HEK293 (cell line): ENCODE measurements at regions not wholly inside any gene's neighbourhood (a gene's known extent, or its start where the extent isn't known, plus 50 kb on each side); places are given as distances from the start of the nearest gene placed in this dataset.

Source experiments
- CTCF ChIA-PET: fragments of 350-600 bp; formaldehyde crosslinking; extraction: SDS; loops from one replicate; lab custom pipeline; 2021; ENCODE audit warnings: antibody characterized with exemption; lab: Yijun Ruan, JAX
- POLR2A ChIA-PET: fragments of 300-600 bp; formaldehyde crosslinking; extraction: SDS; loops from one replicate; lab custom pipeline; 2020; ENCODE audit warnings: antibody characterized with exemption, inconsistent platforms; lab: Yijun Ruan, JAX
- H3K27ac ChIP-seq: fragments of 200-500 bp; sonication (Bioruptor generic); 2 replicates; pipeline ENCODE4 v1.5.1; 2014; ENCODE audit warnings: low read depth, low read length, control low read depth, inconsistent platforms; ENCODE audit errors: extremely low read depth
- H3K36me3 ChIP-seq, 2 experiments: fragments of 200-500 bp in 1 of 2; sonication (Bioruptor generic) in 1 of 2; 1 replicate in 1 of 2; 2 replicates in 1 of 2; pipeline ENCODE4 v1.5.1; 2014 to 2017; ENCODE audit warnings: inconsistent platforms in 2 of 2, low read length in 2 of 2; ENCODE audit not compliant: control insufficient read depth in 2 of 2, insufficient read depth in 1 of 2
- H3K4me1 ChIP-seq: fragments of 200-500 bp; sonication (Bioruptor generic); 2 replicates; pipeline ENCODE4 v1.5.1; 2014; ENCODE audit warnings: mild to moderate bottlenecking, low read length, inconsistent platforms; ENCODE audit not compliant: control insufficient read depth, insufficient read depth
- H3K4me3 ChIP-seq: 2 replicates; pipeline ENCODE4 v1.5.1; 2011; ENCODE audit warnings: low read depth, mild to moderate bottlenecking, control low read depth, low read length, moderate library complexity
- H3K9me3 ChIP-seq: fragments of 200-500 bp; sonication (Bioruptor generic); 2 replicates; pipeline ENCODE4 v1.5.1; 2014; ENCODE audit warnings: low read depth, low read length, inconsistent platforms; ENCODE audit not compliant: control insufficient read depth, insufficient read depth
- BCL11B ChIP-seq: fragments of 450-650 bp; formaldehyde crosslinking; IDR thresholded peaks from 2 replicates; pipeline ENCODE4 v1.5.1; 2016; ENCODE audit warnings: low read depth, missing biosample characterization, missing genetic modification characterization
- BCL6B ChIP-seq: fragments of 450-650 bp; formaldehyde crosslinking; IDR thresholded peaks from 2 replicates; pipeline ENCODE4 v1.5.1; 2017; ENCODE audit warnings: missing biosample characterization, missing genetic modification characterization
- GLIS1 ChIP-seq: fragments of 450-650 bp; formaldehyde crosslinking; IDR thresholded peaks from 2 replicates; pipeline ENCODE4 v1.5.1; 2016; ENCODE audit warnings: missing biosample characterization, missing genetic modification characterization
- IKZF3 ChIP-seq: fragments of 450-650 bp; IDR thresholded peaks from 2 replicates; pipeline ENCODE4 v1.5.0; 2018; ENCODE audit warnings: missing biosample characterization, mild to moderate bottlenecking, missing genetic modification characterization, moderate library complexity
- PATZ1 ChIP-seq: fragments of 450-650 bp; formaldehyde crosslinking; IDR thresholded peaks from 2 replicates; pipeline ENCODE4 v1.5.1; 2016; ENCODE audit warnings: missing biosample characterization, missing genetic modification characterization
- YY1 ChIP-seq: fragments of 450-650 bp; formaldehyde crosslinking; IDR thresholded peaks from 2 replicates; pipeline ENCODE4 v1.5.1; 2018; ENCODE audit warnings: missing biosample characterization, missing genetic modification characterization
- ZNF138 ChIP-seq: fragments of 450-650 bp; formaldehyde crosslinking; IDR thresholded peaks from 2 replicates; pipeline ENCODE4 v1.5.1; 2016; ENCODE audit warnings: missing biosample characterization, missing genetic modification characterization, borderline replicate concordance
- ZNF169 ChIP-seq: fragments of 450-650 bp; formaldehyde crosslinking; IDR thresholded peaks from 2 replicates; pipeline ENCODE4 v1.5.1; 2016; ENCODE audit warnings: missing biosample characterization, missing genetic modification characterization
- ZNF311 ChIP-seq: fragments of 450-650 bp; formaldehyde crosslinking; IDR thresholded peaks from 2 replicates; pipeline ENCODE4 v1.5.1; 2017; ENCODE audit warnings: missing biosample characterization, missing genetic modification characterization, borderline replicate concordance
- ZNF510 ChIP-seq: fragments of 450-650 bp; formaldehyde crosslinking; IDR thresholded peaks from 2 replicates; pipeline ENCODE4 v1.5.1; 2018; ENCODE audit warnings: mild to moderate bottlenecking, missing genetic modification characterization, missing biosample characterization; ENCODE audit not compliant: insufficient replicate concordance
- ZNF530 ChIP-seq: fragments of 450-650 bp; formaldehyde crosslinking; IDR thresholded peaks from 2 replicates; pipeline ENCODE4 v1.5.1; 2016; ENCODE audit warnings: low read depth, missing biosample characterization, missing genetic modification characterization
- ZNF548 ChIP-seq: fragments of 450-650 bp; formaldehyde crosslinking; IDR thresholded peaks from 2 replicates; pipeline ENCODE4 v1.5.1; 2016; ENCODE audit warnings: missing biosample characterization, missing genetic modification characterization
- ZNF555 ChIP-seq: fragments of 450-650 bp; formaldehyde crosslinking; conservative IDR thresholded peaks from 2 replicates; pipeline ENCODE4 v1.5.1; 2017; ENCODE audit warnings: missing biosample characterization, mild to moderate bottlenecking, missing genetic modification characterization, inconsistent platforms
- ZNF626 ChIP-seq: fragments of 450-650 bp; sonication (Bioruptor Pico); formaldehyde crosslinking; IDR thresholded peaks from 2 replicates; pipeline ENCODE4 v1.5.1; 2018; ENCODE audit warnings: missing biosample characterization, missing genetic modification characterization, inconsistent platforms
- ZNF707 ChIP-seq: fragments of 450-650 bp; formaldehyde crosslinking; IDR thresholded peaks from 2 replicates; pipeline ENCODE4 v1.5.1; 2016; ENCODE audit warnings: missing biosample characterization, missing genetic modification characterization
- ZNF768 ChIP-seq: fragments of 450-650 bp; formaldehyde crosslinking; IDR thresholded peaks from 2 replicates; pipeline ENCODE4 v1.5.1; 2018; ENCODE audit warnings: missing biosample characterization, mild to moderate bottlenecking, missing genetic modification characterization
- ZNF785 ChIP-seq: fragments of 450-650 bp; formaldehyde crosslinking; IDR thresholded peaks from 2 replicates; pipeline ENCODE4 v1.5.1; 2016; ENCODE audit warnings: missing biosample characterization, missing genetic modification characterization
- ZSCAN16 ChIP-seq: fragments of 450-650 bp; formaldehyde crosslinking; IDR thresholded peaks from 2 replicates; pipeline ENCODE4 v1.5.1; 2016; ENCODE audit warnings: missing biosample characterization, missing genetic modification characterization
- TF ChIP-seq, protein P1 (sequence below): fragments of 450-650 bp; formaldehyde crosslinking; IDR thresholded peaks from 2 replicates; pipeline ENCODE4 v1.5.1; 2016; ENCODE audit warnings: missing biosample characterization, missing genetic modification characterization

DNA sequence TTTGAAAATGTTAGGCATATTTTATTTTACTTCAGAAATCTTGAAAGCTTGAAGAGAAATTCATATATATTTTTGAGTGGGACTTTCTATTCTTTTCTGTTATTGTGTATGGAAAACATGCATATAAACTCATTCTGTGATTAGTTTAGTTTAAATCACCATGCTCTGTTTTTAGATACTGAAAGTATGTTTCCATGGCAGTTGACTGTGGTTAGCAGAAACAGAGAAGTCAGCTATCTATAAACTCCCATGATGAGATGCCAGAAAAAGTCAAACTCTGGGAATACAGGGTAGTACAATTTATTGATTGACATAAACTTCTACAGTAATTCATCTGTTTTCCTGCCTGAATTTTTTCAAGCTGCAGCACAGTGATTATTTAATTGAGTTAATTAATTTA, 905.3 kb upstream of the VRK2 start (continued):
- no peak for TF ChIP-seq ZNF169 (tag by site-specific recombination)

DNA sequence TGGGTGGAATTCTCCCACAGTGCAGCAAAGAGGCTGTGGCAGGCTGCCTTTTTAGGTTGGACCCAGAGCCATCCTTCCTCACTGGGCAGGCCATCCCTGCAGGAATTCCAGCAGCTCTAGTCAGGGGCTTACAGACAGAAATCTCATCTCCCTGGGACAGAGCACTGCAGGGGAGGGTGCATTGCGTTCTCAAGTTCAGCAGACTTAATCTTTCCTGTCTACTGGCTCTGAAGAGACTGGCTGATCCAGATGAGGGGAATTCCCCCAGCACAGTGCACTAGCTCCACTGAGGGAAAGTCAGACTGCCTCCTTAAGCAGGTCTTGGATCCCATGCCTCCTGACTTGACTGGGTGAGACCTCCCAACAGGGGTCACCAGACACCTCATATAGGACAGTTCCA, 899.7 kb upstream of the VRK2 start:
- Histone ChIP-seq H3K9me3 (no peaks in the 10 kb centered on the region), H3K27ac (no peak overlapping the region), H3K4me1 (no peaks in the 10 kb centered on the region), H3K36me3 (no peaks in the 10 kb centered on the region), H3K4me3 (no peak overlapping the region)
- TF ChIP-seq BCL11B (tag by site-specific recombination) (no peak), BCL6B (tag by site-specific recombination) (no peak), ZNF510 (no peak), ZNF626 (no peak), ZNF548 (tag by site-specific recombination) (no peak), ZNF785 (tag by site-specific recombination) (no peak), ZSCAN16 (tag by site-specific recombination) (no peak), IKZF3 (tag by site-specific recombination) (no peak), YY1 (tag by site-specific recombination) (no peak), GLIS1 (no peak), ZNF311 (tag by site-specific recombination) (no peak), PATZ1 (tag by site-specific recombination) (no peak), ZNF138 (tag by site-specific recombination) (no peak), ZNF707 (tag by site-specific recombination) (no peak), ZNF555 (tag by site-specific recombination) (no peak), ZNF530 (tag by site-specific recombination) (no peak)
- TF ChIP-seq, protein P1, sequence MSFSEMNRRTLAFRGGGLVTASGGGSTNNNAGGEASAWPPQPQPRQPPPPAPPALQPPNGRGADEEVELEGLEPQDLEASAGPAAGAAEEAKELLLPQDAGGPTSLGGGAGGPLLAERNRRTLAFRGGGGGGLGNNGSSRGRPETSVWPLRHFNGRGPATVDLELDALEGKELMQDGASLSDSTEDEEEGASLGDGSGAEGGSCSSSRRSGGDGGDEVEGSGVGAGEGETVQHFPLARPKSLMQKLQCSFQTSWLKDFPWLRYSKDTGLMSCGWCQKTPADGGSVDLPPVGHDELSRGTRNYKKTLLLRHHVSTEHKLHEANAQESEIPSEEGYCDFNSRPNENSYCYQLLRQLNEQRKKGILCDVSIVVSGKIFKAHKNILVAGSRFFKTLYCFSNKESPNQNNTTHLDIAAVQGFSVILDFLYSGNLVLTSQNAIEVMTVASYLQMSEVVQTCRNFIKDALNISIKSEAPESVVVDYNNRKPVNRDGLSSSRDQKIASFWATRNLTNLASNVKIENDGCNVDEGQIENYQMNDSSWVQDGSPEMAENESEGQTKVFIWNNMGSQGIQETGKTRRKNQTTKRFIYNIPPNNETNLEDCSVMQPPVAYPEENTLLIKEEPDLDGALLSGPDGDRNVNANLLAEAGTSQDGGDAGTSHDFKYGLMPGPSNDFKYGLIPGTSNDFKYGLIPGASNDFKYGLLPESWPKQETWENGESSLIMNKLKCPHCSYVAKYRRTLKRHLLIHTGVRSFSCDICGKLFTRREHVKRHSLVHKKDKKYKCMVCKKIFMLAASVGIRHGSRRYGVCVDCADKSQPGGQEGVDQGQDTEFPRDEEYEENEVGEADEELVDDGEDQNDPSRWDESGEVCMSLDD (tag by site-specific recombination) = no peak
- ChIA-PET POLR2A (no interaction called here), CTCF (no interaction called here)

GRCh38 chr2:57156231-57156924, 890.2 kb upstream of the VRK2 start:
- H3K36me3 ChIP-seq = no peaks in the 10 kb centered on the region
- no peak overlapping the region for H3K4me3 ChIP-seq
- ChIA-PET POLR2A (no interaction called here), CTCF (no interaction called here)
- H3K9me3 ChIP-seq = no peaks in the 10 kb centered on the region
- TF ChIP-seq ZNF768 (tag by site-specific recombination) = no peak
- H3K4me1 ChIP-seq = no peaks in the 10 kb centered on the region
- no peak overlapping the region for H3K27ac ChIP-seq
